MM.1S (cell line): ENCODE measurements at regions not wholly inside any gene's neighbourhood (a gene's known extent, or its start where the extent isn't known, plus 50 kb on each side); places are given as distances from the start of the nearest gene placed in this dataset.

Source experiments
- DNase-seq: peaks from one replicate; pipeline ENCODE4 v3.0.0-alpha.2; 2015
- H2AFZ ChIP-seq: fragments of 300-600 bp; sonication (generic); 2 replicates; pipeline ENCODE4 v1.6.0; 2016; ENCODE audit warnings: antibody characterized with exemption, low read length
- H3F3A ChIP-seq: fragments of 300-600 bp; sonication (generic); 2 replicates; pipeline ENCODE4 v1.6.1; 2016; ENCODE audit warnings: mild to moderate bottlenecking, antibody characterized with exemption, low read length, moderate library complexity, mixed read lengths; ENCODE audit not compliant: insufficient read depth
- H3K27ac ChIP-seq: fragments of 300-600 bp; sonication (generic); 2 replicates; pipeline ENCODE4 v1.5.1; 2016; ENCODE audit warnings: mild to moderate bottlenecking, low read length
- H3K27me3 ChIP-seq: fragments of 300-600 bp; sonication (generic); replicated peaks from 2 replicates; pipeline ENCODE4 v1.6.0; 2016; ENCODE audit warnings: low read length; ENCODE audit not compliant: insufficient read depth
- H3K36me3 ChIP-seq: fragments of 300-600 bp; sonication (generic); replicated peaks from 2 replicates; pipeline ENCODE4 v1.6.1; 2016; ENCODE audit warnings: mild to moderate bottlenecking, low read length, mixed read lengths; ENCODE audit not compliant: insufficient read depth
- H3K4me1 ChIP-seq: fragments of 300-600 bp; sonication (generic); 2 replicates; pipeline ENCODE4 v1.6.1; 2016; ENCODE audit warnings: low read length, mixed read lengths
- H3K4me2 ChIP-seq: fragments of 300-600 bp; sonication (generic); 2 replicates; pipeline ENCODE4 v1.6.0; 2016; ENCODE audit warnings: low read depth, low read length
- H3K4me3 ChIP-seq: fragments of 300-600 bp; sonication (generic); 2 replicates; pipeline ENCODE4 v1.5.1; 2016; ENCODE audit warnings: low read length, mixed read lengths
- H3K79me2 ChIP-seq: fragments of 300-600 bp; sonication (generic); 2 replicates; pipeline ENCODE4 v1.6.1; 2016; ENCODE audit warnings: mixed run types, low read length, mixed read lengths
- H3K9ac ChIP-seq: fragments of 300-600 bp; sonication (generic); 2 replicates; pipeline ENCODE4 v1.6.1; 2016; ENCODE audit warnings: low read length, mixed read lengths
- H3K9me2 ChIP-seq: fragments of 300-600 bp; sonication (generic); replicated peaks from 2 replicates; pipeline ENCODE4 v1.6.1; 2016; ENCODE audit warnings: mild to moderate bottlenecking, low read length, mixed read lengths; ENCODE audit not compliant: insufficient read depth
- H3K9me3 ChIP-seq: fragments of 300-600 bp; sonication (generic); replicated peaks from 2 replicates; pipeline ENCODE4 v1.6.1; 2016; ENCODE audit warnings: mild to moderate bottlenecking, low read length, mixed read lengths; ENCODE audit not compliant: insufficient read depth
- H4K20me1 ChIP-seq: fragments of 300-600 bp; sonication (generic); 2 replicates; pipeline ENCODE4 v1.6.1; 2016; ENCODE audit warnings: mild to moderate bottlenecking, low read length, moderate library complexity, mixed read lengths; ENCODE audit not compliant: insufficient read depth
- EZH2 ChIP-seq: fragments of 300-600 bp; sonication (generic); optimal IDR thresholded peaks from 2 replicates; pipeline ENCODE3; 2017; ENCODE audit warnings: low read depth, mild to moderate bottlenecking, antibody characterized with exemption, low read length, mixed read lengths
- EZH2phosphoT487 ChIP-seq: fragments of 300-600 bp; sonication (generic); IDR thresholded peaks from 2 replicates; pipeline ENCODE4 v1.6.1; 2018; ENCODE audit warnings: antibody characterized with exemption, low read length
- TF ChIP-seq, protein P1 (sequence below): fragments of 300-600 bp; sonication (generic); IDR thresholded peaks from 2 replicates; pipeline ENCODE4 v1.5.1; 2016; ENCODE audit warnings: antibody characterized with exemption, low read length, mixed read lengths

DNA sequence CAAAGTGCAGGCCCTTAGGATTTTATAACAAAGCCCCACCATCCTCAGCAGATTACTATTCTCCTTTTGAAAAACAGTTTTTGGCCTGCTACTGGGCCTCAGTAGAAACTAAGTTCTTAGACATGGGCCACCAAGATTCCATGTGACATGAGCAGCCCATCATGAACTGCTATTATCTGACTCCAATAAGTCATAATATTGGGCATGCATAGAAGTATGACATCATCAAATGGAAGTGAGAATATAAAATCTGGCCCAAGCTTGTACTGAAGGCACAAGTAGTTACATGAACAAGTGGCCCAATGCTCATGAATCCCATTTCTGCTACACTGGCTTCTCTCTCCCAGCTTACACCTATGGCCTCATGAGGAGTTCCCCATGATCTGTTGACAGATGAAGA lies 404.8 kb downstream of the EPHA5 start:
- peaks cover 5% of the 10 kb centered on the region; the same call in 1 of the 2 replicates for H3K4me1 ChIP-seq
- H3K9me3 ChIP-seq: no peaks in the 10 kb centered on the region
- no peaks in the 10 kb centered on the region for H3K9me2 ChIP-seq
- no peak for DNase-seq
- H3K36me3 ChIP-seq: no peaks in the 10 kb centered on the region
- H3K4me3 ChIP-seq: no peak overlapping the region
- H2AFZ ChIP-seq: no peak overlapping the region
- no peak overlapping the region for H3K27ac ChIP-seq
- no peaks in the 10 kb centered on the region for H3F3A ChIP-seq
- TF ChIP-seq EZH2phosphoT487 (no peak), EZH2 (no peak)
- TF ChIP-seq, protein P1, sequence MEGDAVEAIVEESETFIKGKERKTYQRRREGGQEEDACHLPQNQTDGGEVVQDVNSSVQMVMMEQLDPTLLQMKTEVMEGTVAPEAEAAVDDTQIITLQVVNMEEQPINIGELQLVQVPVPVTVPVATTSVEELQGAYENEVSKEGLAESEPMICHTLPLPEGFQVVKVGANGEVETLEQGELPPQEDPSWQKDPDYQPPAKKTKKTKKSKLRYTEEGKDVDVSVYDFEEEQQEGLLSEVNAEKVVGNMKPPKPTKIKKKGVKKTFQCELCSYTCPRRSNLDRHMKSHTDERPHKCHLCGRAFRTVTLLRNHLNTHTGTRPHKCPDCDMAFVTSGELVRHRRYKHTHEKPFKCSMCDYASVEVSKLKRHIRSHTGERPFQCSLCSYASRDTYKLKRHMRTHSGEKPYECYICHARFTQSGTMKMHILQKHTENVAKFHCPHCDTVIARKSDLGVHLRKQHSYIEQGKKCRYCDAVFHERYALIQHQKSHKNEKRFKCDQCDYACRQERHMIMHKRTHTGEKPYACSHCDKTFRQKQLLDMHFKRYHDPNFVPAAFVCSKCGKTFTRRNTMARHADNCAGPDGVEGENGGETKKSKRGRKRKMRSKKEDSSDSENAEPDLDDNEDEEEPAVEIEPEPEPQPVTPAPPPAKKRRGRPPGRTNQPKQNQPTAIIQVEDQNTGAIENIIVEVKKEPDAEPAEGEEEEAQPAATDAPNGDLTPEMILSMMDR: no peak
- H3K27me3 ChIP-seq: no peaks in the 10 kb centered on the region
- H4K20me1 ChIP-seq: no peaks in the 10 kb centered on the region
- H3K79me2 ChIP-seq: no peaks in the 10 kb centered on the region
- no peak overlapping the region for H3K9ac ChIP-seq
- no peak overlapping the region for H3K4me2 ChIP-seq

DNA sequence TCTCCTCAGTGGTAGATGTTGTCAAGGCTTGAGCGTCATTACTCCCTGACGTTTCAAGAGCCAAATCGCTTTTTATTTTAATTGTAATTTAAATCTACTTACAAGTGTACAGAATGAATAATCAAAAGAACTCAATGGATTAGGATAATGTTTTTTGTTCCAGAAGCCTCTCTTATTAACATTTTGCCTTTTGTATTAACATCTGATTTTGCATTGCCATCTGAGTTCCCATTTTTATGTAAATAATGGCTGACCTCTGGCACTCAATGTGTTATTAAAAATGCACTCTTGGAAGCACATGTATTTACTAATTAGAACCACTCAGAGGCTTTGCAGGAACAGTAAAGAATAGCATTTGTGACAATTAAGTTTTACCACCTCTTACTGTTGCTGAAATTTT lies 411.0 kb downstream of the EPHA5 start:
- Histone ChIP-seq H3K9me3 (no peaks in the 10 kb centered on the region), H3K9ac (no peak overlapping the region), H3K4me1 (no peaks in the 10 kb centered on the region), H2AFZ (no peak overlapping the region), H3K27ac (no peak overlapping the region), H3K4me2 (no peak overlapping the region), H3K27me3 (no peaks in the 10 kb centered on the region), H4K20me1 (no peaks in the 10 kb centered on the region), H3F3A (no peaks in the 10 kb centered on the region), H3K4me3 (no peak overlapping the region), H3K36me3 (no peaks in the 10 kb centered on the region), H3K79me2 (no peaks in the 10 kb centered on the region), H3K9me2 (no peaks in the 10 kb centered on the region)
- TF ChIP-seq EZH2phosphoT487 (no peak), EZH2 (no peak)
- TF ChIP-seq, protein P1: no peak
- DNase-seq: no peak

DNA sequence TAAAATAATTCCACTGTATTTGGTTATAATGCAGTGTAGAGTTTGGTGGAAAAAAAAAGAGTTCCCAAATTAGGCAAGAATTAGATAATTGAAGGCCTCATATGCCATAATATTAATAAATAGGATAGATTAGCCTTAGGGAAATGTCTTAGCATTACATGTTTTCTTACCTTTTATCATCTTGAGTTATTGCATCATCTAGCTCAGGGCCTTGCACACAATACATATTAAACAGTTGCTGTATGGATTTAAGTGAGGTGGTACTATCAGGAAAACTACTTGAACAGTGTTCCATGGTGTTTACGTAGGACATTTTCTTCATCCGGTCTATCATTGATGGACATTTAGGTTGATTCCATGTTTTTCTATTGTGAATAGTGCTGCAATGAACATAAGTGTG lies 419.4 kb downstream of the EPHA5 start:
- Histone ChIP-seq H3K4me2 (no peak overlapping the region), H3K79me2 (no peaks in the 10 kb centered on the region), H2AFZ (no peak overlapping the region), H3K9me2 (no peaks in the 10 kb centered on the region), H3K4me3 (no peak overlapping the region), H3K4me1 (no peaks in the 10 kb centered on the region), H4K20me1 (no peaks in the 10 kb centered on the region), H3K9me3 (no peaks in the 10 kb centered on the region), H3F3A (no peaks in the 10 kb centered on the region), H3K27me3 (no peaks in the 10 kb centered on the region), H3K36me3 (no peaks in the 10 kb centered on the region), H3K27ac (no peak overlapping the region), H3K9ac (no peak overlapping the region)
- no peak for TF ChIP-seq EZH2phosphoT487
- TF ChIP-seq, protein P1: no peak
- TF ChIP-seq EZH2: no peak
- no peak for DNase-seq
